DMS53 treated with DMSO at 0.1 percent for 48 hours (cell line): ENCODE measurements at regions not wholly inside any gene's neighbourhood (a gene's known extent, or its start where the extent isn't known, plus 50 kb on each side); places are given as distances from the start of the nearest gene placed in this dataset.

Experiments
- DNase-seq: peaks from one replicate; lab custom pipeline; 2025; ENCODE audit not compliant: unreplicated experiment; lab: John Stamatoyannopoulos, UW

- DNase-seq: no peak
Measured at GRCh38 chr18:22542406-22542835, 124.7 kb upstream of the CTAGE1 start.

GRCh38 chr18:22543769-22544168 is 126.1 kb upstream of the CTAGE1 start:
- DNase-seq: no peak

GRCh38 chr18:22544626-22545025 is 126.9 kb upstream of the CTAGE1 start:
- DNase-seq: no peak

GRCh38 chr18:22545066-22545760 is 127.5 kb upstream of the CTAGE1 start:
- DNase-seq: no peak

GRCh38 chr18:22546905-22547570 is 129.3 kb upstream of the CTAGE1 start:
- no peak for DNase-seq

- DNase-seq: no peak
Measured at GRCh38 chr18:22547807-22548561, 130.3 kb upstream of the CTAGE1 start.

GRCh38 chr18:22549260-22549937 is 131.7 kb upstream of the CTAGE1 start:
- DNase-seq: no peak

- DNase-seq: no peak
Measured at GRCh38 chr18:22550366-22550765, 132.7 kb upstream of the CTAGE1 start.

GRCh38 chr18:22550861-22551260 is 133.1 kb upstream of the CTAGE1 start:
- no peak for DNase-seq

GRCh38 chr18:22551536-22552151 is 133.9 kb upstream of the CTAGE1 start:
- no peak for DNase-seq

- DNase-seq: no peak
Measured at GRCh38 chr18:22552254-22552653, 134.5 kb upstream of the CTAGE1 start.

- no peak for DNase-seq
Measured at GRCh38 chr18:22552899-22553460, 135.3 kb upstream of the CTAGE1 start.

- no peak for DNase-seq
Measured at GRCh38 chr18:22556222-22557167, 138.8 kb upstream of the CTAGE1 start.

- DNase-seq: no peak
Measured at GRCh38 chr18:22557168-22557941, 139.6 kb upstream of the CTAGE1 start.

GRCh38 chr18:22558945-22559385 is 141.2 kb upstream of the CTAGE1 start:
- peak; percentile 24 for DNase-seq

- DNase-seq: peak; percentile 48
Measured at GRCh38 chr18:22559414-22560274, 141.9 kb upstream of the CTAGE1 start.

GRCh38 chr18:22560275-22560610 is 142.5 kb upstream of the CTAGE1 start:
- no peak for DNase-seq

- no peak for DNase-seq
Measured at GRCh38 chr18:22560797-22561196, 143.1 kb upstream of the CTAGE1 start.
